CD8-positive, alpha-beta memory T cell (primary cell): ENCODE measurements at regions not wholly inside any gene's neighbourhood (a gene's known extent, or its start where the extent isn't known, plus 50 kb on each side); places are given as distances from the start of the nearest gene placed in this dataset.

Experiments used
- CTCF ChIA-PET: fragments of 350-600 bp; sonication (Branson Sonifier 250); formaldehyde crosslinking; loops from one replicate; lab custom pipeline; 2021; ENCODE audit warnings: antibody characterized with exemption; lab: Charles Lee
- POLR2A ChIA-PET: fragments of 350-600 bp; sonication (Branson Sonifier 250); formaldehyde crosslinking; loops from one replicate; lab custom pipeline; 2021; ENCODE audit warnings: antibody characterized with exemption; lab: Charles Lee
- DNase-seq, 5 donors: peaks; one replicate each; pipeline versions ENCODE4 v3.0.0 to v3.0.0-alpha.2; 2020 to 2022; ENCODE audit warnings: mixed read lengths in 1 of 5
- H3K27ac ChIP-seq: one replicate; pipeline ENCODE4 v1.7.0; 2013; ENCODE audit warnings: low read depth, mild to moderate bottlenecking, low read length, moderate library complexity
- H3K27me3 ChIP-seq: 2 replicates; pipeline ENCODE4 v1.7.0; 2013; ENCODE audit warnings: low read length, mild to moderate bottlenecking; ENCODE audit not compliant: insufficient read depth, poor library complexity, severe bottlenecking
- H3K36me3 ChIP-seq: 2 replicates; pipeline ENCODE4 v1.7.0; 2013; ENCODE audit warnings: mild to moderate bottlenecking, low read length, moderate library complexity; ENCODE audit not compliant: insufficient read depth
- H3K4me1 ChIP-seq: 2 replicates; pipeline ENCODE4 v1.7.0; 2013; ENCODE audit warnings: mild to moderate bottlenecking, low read length, moderate library complexity; ENCODE audit not compliant: insufficient read depth
- H3K4me3 ChIP-seq: 2 replicates; pipeline ENCODE4 v1.7.0; 2013; ENCODE audit warnings: mild to moderate bottlenecking, low read length
- H3K9me3 ChIP-seq: 2 replicates; pipeline ENCODE4 v1.7.0; 2013; ENCODE audit warnings: mild to moderate bottlenecking, low read length
- H3K27ac Mint-ChIP-seq, 8 donors: one replicate each; pipeline ENCODE4 v1.8.0; 2020 to 2021; ENCODE audit warnings: mixed read lengths in 8 of 8, mild to moderate bottlenecking in 6 of 8, inconsistent platforms in 3 of 8, moderate library complexity in 3 of 8
- H3K27me3 Mint-ChIP-seq, 2 donors: one replicate each; pipeline ENCODE4 v1.8.0; 2020 to 2021; ENCODE audit warnings: mixed read lengths in 2 of 2, mild to moderate bottlenecking in 1 of 2, moderate library complexity in 1 of 2
- H3K36me3 Mint-ChIP-seq, 3 donors: one replicate each; pipeline ENCODE4 v1.8.0; 2020 to 2021; ENCODE audit warnings: mixed read lengths in 3 of 3, inconsistent platforms in 1 of 3, mild to moderate bottlenecking in 1 of 3
- H3K4me1 Mint-ChIP-seq, 3 donors: one replicate each; pipeline ENCODE4 v1.8.0; 2020 to 2021; ENCODE audit warnings: mixed read lengths in 3 of 3, inconsistent platforms in 1 of 3, mild to moderate bottlenecking in 1 of 3
- H3K4me3 Mint-ChIP-seq, 7 donors: one replicate each; pipeline ENCODE4 v1.8.0; 2020 to 2021; ENCODE audit warnings: mixed read lengths in 7 of 7, mild to moderate bottlenecking in 6 of 7, moderate library complexity in 4 of 7, inconsistent platforms in 2 of 7
- H3K9me3 Mint-ChIP-seq, 5 donors: one replicate each; pipeline ENCODE4 v1.8.0; 2020 to 2022; ENCODE audit warnings: mixed read lengths in 5 of 5, mild to moderate bottlenecking in 3 of 5, moderate library complexity in 2 of 5, inconsistent platforms in 1 of 5

DNA sequence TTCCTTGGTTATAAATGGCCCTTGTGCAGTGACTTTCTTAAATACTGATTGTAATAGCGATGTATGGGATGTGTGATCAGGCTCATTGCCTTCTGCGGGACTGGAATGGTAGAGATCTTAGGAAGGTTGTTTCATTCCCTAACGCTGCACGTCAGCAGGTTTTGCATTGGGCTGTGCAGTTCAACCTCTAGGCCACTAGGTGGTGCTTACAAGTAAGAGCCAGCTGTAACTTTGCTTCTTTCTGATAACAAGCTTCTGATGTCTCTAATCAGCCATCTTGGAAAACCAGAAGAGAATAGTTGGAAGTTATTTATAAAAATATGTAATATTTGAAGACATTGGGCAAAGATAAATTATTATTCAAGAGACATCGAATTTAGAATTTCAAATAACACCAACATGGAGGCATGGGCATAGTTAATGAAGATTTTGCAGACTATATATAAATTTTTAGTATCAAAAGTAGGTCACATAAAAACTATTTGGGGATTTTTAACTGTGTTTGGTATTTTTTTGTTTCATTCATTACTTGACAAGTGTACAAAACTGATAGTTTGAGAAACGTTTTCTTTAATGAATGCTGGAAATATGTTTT is 339.7 kb upstream of the PCDH7 start:
- H3K9me3 Mint-ChIP-seq, result peaks cover 5 to 49% (median 16%) of the 10 kb centered on the region in 5 donors
- H3K4me1 ChIP-seq, result no peaks in the 10 kb centered on the region
- no peaks in the 10 kb centered on the region for H3K36me3 ChIP-seq
- H3K27ac Mint-ChIP-seq, result no peak overlapping the region
- no peak overlapping the region for H3K4me3 Mint-ChIP-seq
- no peaks in the 10 kb centered on the region for H3K36me3 Mint-ChIP-seq
- CTCF ChIA-PET, result no interaction called here
- no peaks in the 10 kb centered on the region for H3K27me3 ChIP-seq
- DNase-seq, result no peak
- POLR2A ChIA-PET, result no interaction called here
- H3K4me3 ChIP-seq, result no peak overlapping the region
- no peaks in the 10 kb centered on the region for H3K4me1 Mint-ChIP-seq
- no peaks in the 10 kb centered on the region for H3K27me3 Mint-ChIP-seq
- no peaks in the 10 kb centered on the region for H3K9me3 ChIP-seq
- H3K27ac ChIP-seq, result no peak overlapping the region

DNA sequence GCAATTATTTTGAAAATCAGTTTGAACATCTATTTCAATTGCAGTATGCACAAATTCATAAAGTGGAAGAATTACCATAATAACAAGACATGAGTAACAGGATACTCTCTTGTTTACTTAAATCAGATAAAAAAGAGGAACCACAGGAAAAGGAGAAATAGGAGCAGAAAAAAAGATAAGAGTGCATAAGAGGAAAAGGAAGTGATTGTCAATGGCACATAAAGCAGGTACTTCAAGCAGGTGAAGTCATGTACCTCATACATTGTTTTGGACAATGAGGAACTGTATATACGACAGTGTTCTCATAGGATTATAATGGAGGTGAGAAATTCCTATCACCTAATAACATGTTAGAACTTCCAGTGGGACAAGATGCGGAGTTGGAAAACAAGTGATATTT is 334.5 kb upstream of the PCDH7 start:
- Histone ChIP-seq H3K4me1 (no peaks in the 10 kb centered on the region), H3K27me3 (no peaks in the 10 kb centered on the region), H3K9me3 (no peaks in the 10 kb centered on the region), H3K36me3 (no peaks in the 10 kb centered on the region), H3K4me3 (no peak overlapping the region), H3K27ac (no peak overlapping the region)
- Mint-ChIP-seq H3K27me3 (no peaks in the 10 kb centered on the region), H3K9me3 (peaks cover 4 to 35% (median 9%) of the 10 kb centered on the region in 5 donors), H3K4me3 (no peak overlapping the region), H3K27ac (no peak overlapping the region), H3K4me1 (no peaks in the 10 kb centered on the region), H3K36me3 (no peaks in the 10 kb centered on the region)
- CTCF ChIA-PET, result no interaction called here
- no peak for DNase-seq
- POLR2A ChIA-PET, result no interaction called here

DNA sequence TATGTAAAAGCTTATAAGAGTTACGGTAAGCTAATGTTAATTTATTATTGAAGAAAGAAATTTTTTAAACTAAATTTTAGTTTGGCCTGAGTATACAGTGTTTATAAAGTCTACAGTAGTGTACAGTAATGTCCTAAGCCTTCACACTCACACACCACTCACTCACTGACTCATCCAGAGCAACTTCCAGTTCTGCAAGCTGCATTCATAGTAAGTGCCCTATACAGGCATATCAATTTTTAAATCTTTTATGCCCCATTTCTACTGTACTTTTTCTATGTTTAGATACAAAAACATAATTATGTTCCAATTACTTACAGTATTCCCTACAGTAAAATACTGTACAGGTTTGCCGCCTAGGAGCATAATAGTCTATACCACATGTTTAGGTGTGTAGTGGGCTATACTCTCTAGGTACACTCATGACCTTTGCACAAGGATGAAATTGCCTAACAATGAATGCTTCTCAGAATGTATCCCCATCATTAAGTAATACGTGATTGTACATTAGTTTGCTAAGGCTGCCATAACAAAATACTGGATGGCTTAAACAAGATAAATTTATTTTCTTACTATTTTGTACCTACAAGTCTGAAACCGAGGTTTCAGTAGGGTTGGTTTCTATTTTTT is 333.8 kb upstream of the PCDH7 start:
- no peaks in the 10 kb centered on the region for H3K27me3 Mint-ChIP-seq
- no peak overlapping the region for H3K27ac Mint-ChIP-seq

DNA sequence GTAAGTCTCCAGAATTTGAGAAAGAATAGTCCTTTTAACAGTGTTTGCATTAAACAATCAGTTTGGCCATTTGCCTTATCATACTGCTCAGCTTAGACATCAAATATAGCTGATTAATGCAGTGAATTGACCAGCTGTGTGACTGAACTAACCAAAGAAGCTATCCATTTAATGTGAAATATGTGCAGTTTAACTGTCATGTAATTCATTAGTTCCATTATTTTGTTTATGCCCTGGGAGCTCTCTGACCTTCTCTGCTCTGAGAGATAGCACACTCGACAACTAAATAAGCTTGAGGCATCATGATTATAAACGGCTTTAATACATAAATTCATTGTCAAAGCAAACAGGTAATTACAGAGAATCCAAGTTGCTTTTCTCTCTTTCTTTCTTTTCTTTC is 324.3 kb upstream of the PCDH7 start:
- Mint-ChIP-seq H3K27me3 (no peaks in the 10 kb centered on the region), H3K4me1 (no peaks in the 10 kb centered on the region), H3K4me3 (no peak overlapping the region), H3K27ac (no peak overlapping the region), H3K36me3 (no peaks in the 10 kb centered on the region), H3K9me3 (peaks cover 5 to 22% (median 8%) of the 10 kb centered on the region in 5 donors)
- no peak for DNase-seq
- ChIA-PET CTCF (no interaction called here), POLR2A (no interaction called here)
- Histone ChIP-seq H3K9me3 (no peaks in the 10 kb centered on the region), H3K27me3 (no peaks in the 10 kb centered on the region), H3K4me3 (no peak overlapping the region), H3K36me3 (no peaks in the 10 kb centered on the region), H3K27ac (no peak overlapping the region), H3K4me1 (no peaks in the 10 kb centered on the region)

More for the DNA sequence above, 333.8 kb upstream of the PCDH7 start:
- Mint-ChIP-seq H3K4me1 (no peaks in the 10 kb centered on the region), H3K4me3 (no peak overlapping the region), H3K9me3 (peaks cover 2 to 39% (median 9%) of the 10 kb centered on the region in 5 donors), H3K36me3 (no peaks in the 10 kb centered on the region)
- Histone ChIP-seq H3K27ac (no peak overlapping the region), H3K4me1 (no peaks in the 10 kb centered on the region), H3K27me3 (no peaks in the 10 kb centered on the region), H3K9me3 (no peaks in the 10 kb centered on the region), H3K4me3 (no peak overlapping the region), H3K36me3 (no peaks in the 10 kb centered on the region)
- DNase-seq, result no peak
- ChIA-PET POLR2A (no interaction called here), CTCF (no interaction called here)

DNA sequence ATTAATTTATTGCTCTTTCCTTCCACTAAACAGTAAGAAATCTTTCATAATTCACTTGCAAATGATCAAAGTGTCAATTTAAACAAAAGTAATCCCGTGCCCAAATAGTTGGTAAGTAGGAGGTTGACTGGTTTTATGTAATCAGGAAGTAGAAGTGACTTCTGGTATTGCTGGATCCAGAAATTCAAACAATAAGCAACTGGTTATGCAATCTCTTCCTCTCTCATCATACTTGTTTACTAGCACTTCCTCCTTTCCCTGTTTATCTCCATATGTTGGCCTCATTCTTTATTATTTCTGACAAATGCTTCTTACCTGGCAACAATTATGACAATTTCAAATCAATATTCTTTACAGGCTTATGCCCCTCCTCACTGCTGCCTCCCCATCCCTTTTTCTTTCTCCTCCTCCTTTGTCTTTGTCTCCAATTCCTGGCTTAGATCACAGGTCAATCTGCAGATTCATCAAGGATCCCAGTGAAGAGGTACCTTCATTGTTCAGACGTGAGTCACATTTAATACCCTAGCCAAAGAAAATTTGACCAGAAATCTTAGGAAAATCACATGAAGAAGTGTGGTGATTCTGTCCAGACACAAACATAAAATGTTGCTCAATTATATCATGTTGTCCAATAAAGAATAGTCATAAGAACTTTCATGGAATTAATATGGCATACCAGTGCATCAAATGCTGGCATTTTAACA is 323.2 kb upstream of the PCDH7 start:
- H3K9me3 Mint-ChIP-seq, result peaks cover 5 to 26% (median 6%) of the 10 kb centered on the region in 5 donors
- no peaks in the 10 kb centered on the region for H3K36me3 Mint-ChIP-seq
- no peak overlapping the region for H3K27ac Mint-ChIP-seq
- no peaks in the 10 kb centered on the region for H3K27me3 Mint-ChIP-seq
- Histone ChIP-seq H3K4me3 (no peak overlapping the region), H3K27ac (no peak overlapping the region), H3K36me3 (no peaks in the 10 kb centered on the region), H3K9me3 (no peaks in the 10 kb centered on the region), H3K4me1 (no peaks in the 10 kb centered on the region), H3K27me3 (no peaks in the 10 kb centered on the region)
- POLR2A ChIA-PET, result no interaction called here
- CTCF ChIA-PET, result no interaction called here
- H3K4me3 Mint-ChIP-seq, result no peak overlapping the region
- no peak for DNase-seq
- no peaks in the 10 kb centered on the region for H3K4me1 Mint-ChIP-seq

DNA sequence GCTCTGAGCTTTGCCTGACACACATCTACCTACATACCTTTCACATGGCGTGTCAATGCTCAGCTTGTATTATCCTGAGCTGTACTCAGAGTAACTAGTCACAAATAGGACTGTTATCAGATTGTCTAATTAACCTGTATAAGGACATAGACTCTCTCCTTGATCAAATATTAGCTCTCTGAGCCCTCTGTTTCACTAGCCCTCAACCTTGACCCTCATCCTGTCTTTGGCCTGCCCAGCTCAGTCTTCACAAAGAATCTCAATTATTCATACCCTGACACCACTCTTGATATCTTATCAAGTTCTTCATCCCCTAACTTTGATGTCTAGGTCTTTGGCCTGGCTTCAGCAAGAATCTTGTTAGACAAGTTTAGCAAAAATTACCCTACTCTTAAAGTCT is 320.7 kb upstream of the PCDH7 start:
- DNase-seq, result no peak
- H3K4me1 ChIP-seq, result no peaks in the 10 kb centered on the region
- peaks cover 0 to 24% (median 7%) of the 10 kb centered on the region in 5 donors for H3K9me3 Mint-ChIP-seq
- no peak overlapping the region for H3K4me3 ChIP-seq
- H3K27ac Mint-ChIP-seq, result no peak overlapping the region
- no peak overlapping the region for H3K27ac ChIP-seq
- no peak overlapping the region for H3K4me3 Mint-ChIP-seq
- CTCF ChIA-PET, result no interaction called here
- H3K27me3 ChIP-seq, result no peaks in the 10 kb centered on the region
- H3K27me3 Mint-ChIP-seq, result no peaks in the 10 kb centered on the region
- no peaks in the 10 kb centered on the region for H3K4me1 Mint-ChIP-seq
- H3K9me3 ChIP-seq, result no peaks in the 10 kb centered on the region
- H3K36me3 ChIP-seq, result no peaks in the 10 kb centered on the region
- no peaks in the 10 kb centered on the region for H3K36me3 Mint-ChIP-seq
- POLR2A ChIA-PET, result no interaction called here

DNA sequence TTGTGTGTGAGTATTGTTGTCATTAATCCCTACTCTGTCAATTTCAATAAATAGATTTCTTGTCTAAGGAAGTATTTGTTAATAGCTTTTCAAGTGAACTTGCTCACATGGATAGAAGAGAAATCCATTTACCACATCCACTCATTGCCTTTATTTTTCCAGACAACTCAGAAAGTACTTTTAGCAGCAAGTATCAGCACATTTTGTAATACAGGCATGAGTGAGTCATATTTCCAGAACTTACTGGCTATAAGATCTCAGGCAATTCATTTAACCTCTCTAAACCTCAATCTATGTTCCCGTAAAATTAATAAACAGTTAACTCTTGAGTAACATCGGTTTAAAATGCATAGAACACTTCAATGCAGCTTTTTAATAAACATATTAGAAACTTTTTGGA is 317.9 kb upstream of the PCDH7 start:
- peaks cover 0 to 1% of the 10 kb centered on the region in 2 donors for H3K27me3 Mint-ChIP-seq
- no peak overlapping the region for H3K4me3 ChIP-seq
- no peak overlapping the region for H3K27ac Mint-ChIP-seq
- H3K27ac ChIP-seq, result no peak overlapping the region
- no peaks in the 10 kb centered on the region for H3K36me3 Mint-ChIP-seq
- ChIA-PET CTCF (no interaction called here), POLR2A (no interaction called here)
- no peak overlapping the region for H3K4me3 Mint-ChIP-seq
- no peak for DNase-seq
- no peaks in the 10 kb centered on the region for H3K27me3 ChIP-seq
- no peaks in the 10 kb centered on the region for H3K36me3 ChIP-seq
- H3K4me1 Mint-ChIP-seq, result no peaks in the 10 kb centered on the region
- H3K9me3 Mint-ChIP-seq, result peaks cover 0 to 16% (median 8%) of the 10 kb centered on the region in 5 donors
- peaks cover 6% of the 10 kb centered on the region for H3K9me3 ChIP-seq
- no peaks in the 10 kb centered on the region for H3K4me1 ChIP-seq

DNA sequence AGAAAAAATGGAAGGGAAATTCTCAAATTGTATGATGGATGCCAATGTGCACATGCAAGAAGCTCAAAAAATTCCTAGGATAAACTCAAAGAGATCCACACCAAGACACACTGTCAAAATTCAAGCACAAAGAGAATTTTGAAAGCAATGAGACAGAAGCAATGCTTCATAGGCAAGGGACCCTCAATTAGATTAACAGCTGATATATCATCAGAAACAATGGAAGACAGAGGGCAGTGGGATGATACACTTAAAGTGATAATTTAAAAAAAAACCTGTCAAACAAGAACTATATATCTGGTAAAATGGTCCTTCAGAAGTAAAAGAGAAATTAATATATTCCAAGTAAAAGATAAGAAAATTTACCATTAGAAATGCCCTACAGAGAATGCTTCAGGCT is 306.3 kb upstream of the PCDH7 start:
- CTCF ChIA-PET, result no interaction called here
- POLR2A ChIA-PET, result no interaction called here
- Histone ChIP-seq H3K27ac (no peak overlapping the region), H3K9me3 (no peaks in the 10 kb centered on the region), H3K4me3 (no peak overlapping the region), H3K4me1 (no peaks in the 10 kb centered on the region), H3K36me3 (no peaks in the 10 kb centered on the region), H3K27me3 (no peaks in the 10 kb centered on the region)
- no peaks in the 10 kb centered on the region for H3K4me1 Mint-ChIP-seq
- no peaks in the 10 kb centered on the region for H3K27me3 Mint-ChIP-seq
- H3K27ac Mint-ChIP-seq, result no peak overlapping the region
- peaks cover 0 to 3% (median 0%) of the 10 kb centered on the region in 3 donors for H3K36me3 Mint-ChIP-seq
- H3K4me3 Mint-ChIP-seq, result no peak overlapping the region
- no peak for DNase-seq
- H3K9me3 Mint-ChIP-seq, result peaks cover 17 to 65% (median 24%) of the 10 kb centered on the region in 5 donors
